ENCODE measurements at regions not wholly inside any gene's neighbourhood (a gene's known extent, or its start where the extent isn't known, plus 50 kb on each side); places are given as distances from the start of the nearest gene placed in this dataset.

DNA sequence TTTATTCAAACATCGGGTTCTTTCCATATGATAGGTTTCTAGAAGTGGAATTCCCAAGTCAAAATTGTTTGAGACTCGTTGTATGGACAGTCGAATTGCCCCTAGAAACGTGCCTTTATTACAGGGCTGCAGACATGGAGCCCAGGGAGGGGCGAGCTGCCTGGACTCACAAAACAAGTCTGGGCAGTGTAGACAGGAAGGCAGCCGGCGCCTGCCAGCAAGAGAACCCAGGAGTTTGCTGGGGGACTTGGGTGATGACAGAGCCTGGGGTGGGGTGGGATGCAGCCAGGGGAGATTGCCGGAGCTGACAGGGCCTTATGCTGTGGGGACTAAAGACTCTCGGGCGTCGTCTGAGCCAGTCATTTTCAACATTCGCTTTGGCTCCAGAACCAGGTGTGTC lies 107.4 kb upstream of the MSX1 start:
- TF ChIP-seq, protein P1, sequence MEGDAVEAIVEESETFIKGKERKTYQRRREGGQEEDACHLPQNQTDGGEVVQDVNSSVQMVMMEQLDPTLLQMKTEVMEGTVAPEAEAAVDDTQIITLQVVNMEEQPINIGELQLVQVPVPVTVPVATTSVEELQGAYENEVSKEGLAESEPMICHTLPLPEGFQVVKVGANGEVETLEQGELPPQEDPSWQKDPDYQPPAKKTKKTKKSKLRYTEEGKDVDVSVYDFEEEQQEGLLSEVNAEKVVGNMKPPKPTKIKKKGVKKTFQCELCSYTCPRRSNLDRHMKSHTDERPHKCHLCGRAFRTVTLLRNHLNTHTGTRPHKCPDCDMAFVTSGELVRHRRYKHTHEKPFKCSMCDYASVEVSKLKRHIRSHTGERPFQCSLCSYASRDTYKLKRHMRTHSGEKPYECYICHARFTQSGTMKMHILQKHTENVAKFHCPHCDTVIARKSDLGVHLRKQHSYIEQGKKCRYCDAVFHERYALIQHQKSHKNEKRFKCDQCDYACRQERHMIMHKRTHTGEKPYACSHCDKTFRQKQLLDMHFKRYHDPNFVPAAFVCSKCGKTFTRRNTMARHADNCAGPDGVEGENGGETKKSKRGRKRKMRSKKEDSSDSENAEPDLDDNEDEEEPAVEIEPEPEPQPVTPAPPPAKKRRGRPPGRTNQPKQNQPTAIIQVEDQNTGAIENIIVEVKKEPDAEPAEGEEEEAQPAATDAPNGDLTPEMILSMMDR (conservative IDR thresholded peaks at IDR 0.05): no peak
- no peak for TF ChIP-seq EZH2 (IDR thresholded peaks at IDR 0.05; ENCODE audit: low read depth)

Measured in PC-9 (cell line).